Suppressor macrophage treated with lipopolysaccharide for 1 hour (primary cell): ENCODE measurements at regions not wholly inside any gene's neighbourhood (a gene's known extent, or its start where the extent isn't known, plus 50 kb on each side); places are given as distances from the start of the nearest gene placed in this dataset.
A peak's percentile ranks its signal among the peaks of the same experiment; 100 is the strongest.

Experiments
- DNase-seq, 3 donors: peaks; one replicate each; pipeline ENCODE4 v3.0.0-alpha.2; 2020 to 2022

- DNase-seq = peak in 1 of 3 donors; percentile 26
These were observed 55.8 kb upstream of the SHC3 start for GRCh38 chr9:89234205-89235067.

- DNase-seq = no peak
These were observed 58.4 kb upstream of the SHC3 start for GRCh38 chr9:89236955-89237573.

- DNase-seq = no peak
These were observed 59.8 kb upstream of the SHC3 start for GRCh38 chr9:89238424-89238823.

GRCh38 chr9:89243296-89244061 lies 64.9 kb upstream of the SHC3 start:
- DNase-seq = no peak

GRCh38 chr9:89246840-89247239 lies 64.2 kb upstream of the CKS2 start:
- DNase-seq = no peak

- no peak for DNase-seq
These were observed 63.3 kb upstream of the CKS2 start for GRCh38 chr9:89247431-89248353.

GRCh38 chr9:89249001-89249400 lies 62.0 kb upstream of the CKS2 start:
- no peak for DNase-seq

GRCh38 chr9:89252651-89253267 lies 58.2 kb upstream of the CKS2 start:
- no peak for DNase-seq

GRCh38 chr9:89254058-89254772 lies 56.8 kb upstream of the CKS2 start:
- DNase-seq = no peak

GRCh38 chr9:89254773-89255125 lies 56.2 kb upstream of the CKS2 start:
- no peak for DNase-seq

- DNase-seq = no peak
These were observed 54.8 kb upstream of the CKS2 start for GRCh38 chr9:89256225-89256624.

GRCh38 chr9:89256642-89257041 lies 54.4 kb upstream of the CKS2 start:
- no peak for DNase-seq

- no peak for DNase-seq
These were observed 50.5 kb upstream of the CKS2 start for GRCh38 chr9:89260525-89260924.
